ENCODE measurements at regions not wholly inside any gene's neighbourhood (a gene's known extent, or its start where the extent isn't known, plus 50 kb on each side); places are given as distances from the start of the nearest gene placed in this dataset.

- H3K79me2 ChIP-seq (ENCODE audit: control insufficient read depth in 1 of 2, insufficient read depth in 2 of 2, low read length in 2 of 2): no peaks in the 10 kb centered on the region
- H2BK5ac ChIP-seq (ENCODE audit: low read depth, low read length): no peak overlapping the region
- no peak for TF ChIP-seq ATF2 (IDR thresholded peaks at IDR 0.05; ENCODE audit: low read length)
- no peak for TF ChIP-seq POU5F1 (IDR thresholded peaks at IDR 0.05; ENCODE audit: low read depth, low read length)
- TF ChIP-seq GTF2F1 (IDR thresholded peaks at IDR 0.05; ENCODE audit: borderline replicate concordance, low read depth, low read length): no peak
- TF ChIP-seq SIN3A (conservative IDR thresholded peaks at IDR 0.05 in 1 of 2, IDR thresholded peaks at IDR 0.05 in 1 of 2; ENCODE audit: low read depth in 1 of 2, low read length in 2 of 2): no peak
- TF ChIP-seq E2F6 (IDR thresholded peaks at IDR 0.05): no peak
- no peak for TF ChIP-seq SIX5 (IDR thresholded peaks at IDR 0.05; ENCODE audit: low read depth, low read length)
- no peak for TF ChIP-seq CHD2 (IDR thresholded peaks at IDR 0.05; ENCODE audit: low read length)
- no peak for TF ChIP-seq NANOG (IDR thresholded peaks at IDR 0.05; ENCODE audit: insufficient read depth, low read depth, low read length, poor library complexity, severe bottlenecking)
- TF ChIP-seq RNF2 (IDR thresholded peaks at IDR 0.05; ENCODE audit: borderline replicate concordance, low read depth, low read length, missing control alignments, poor library complexity, severe bottlenecking): no peak
- TF ChIP-seq TAF7 (optimal IDR thresholded peaks at IDR 0.05; ENCODE audit: borderline replicate concordance, low read depth, low read length): no peak
- no peak overlapping the region for H2AFZ ChIP-seq (ENCODE audit: low read length)
- H4K20me1 ChIP-seq (replicated peaks in 1 of 2; ENCODE audit: control insufficient read depth in 1 of 2, insufficient read depth in 2 of 2, low read length in 2 of 2): no peaks in the 10 kb centered on the region
- no peak overlapping the region for H2BK20ac ChIP-seq (ENCODE audit: low read length)
- no peak overlapping the region for H3K56ac ChIP-seq (replicated peaks; ENCODE audit: insufficient read length, low read depth, low read length)
- no peak overlapping the region for H3K4me3 ChIP-seq (ENCODE audit: extremely low read depth in 1 of 4, insufficient read depth in 2 of 4, low read depth in 3 of 4, low read length in 4 of 4)
- POLR2A ChIA-PET (ENCODE audit: partially characterized antibody): no interaction called here
- no peak overlapping the region for H4K8ac ChIP-seq (ENCODE audit: extremely low read depth, insufficient read depth, low read length)
- no peak overlapping the region for H4K5ac ChIP-seq (ENCODE audit: insufficient read length, low read depth, low read length)
- H3K23me2 ChIP-seq (ENCODE audit: low read depth, low read length): no peaks in the 10 kb centered on the region
- H4K91ac ChIP-seq (replicated peaks; ENCODE audit: insufficient read length, low read length): no peak overlapping the region
- no peak overlapping the region for H2AK5ac ChIP-seq (ENCODE audit: low read depth, low read length)
- H3K18ac ChIP-seq (ENCODE audit: extremely low read depth, low read length): no peak overlapping the region
- H3K9ac ChIP-seq (replicated peaks in 1 of 4; ENCODE audit: extremely low read depth in 1 of 4, low read depth in 3 of 4, low read length in 3 of 4): no peak overlapping the region
- no peaks in the 10 kb centered on the region for H3K79me1 ChIP-seq (ENCODE audit: low read depth, low read length)
- H3K9me3 ChIP-seq (ENCODE audit: insufficient read depth in 2 of 2, low read depth in 1 of 2, low read length in 1 of 2): no peaks in the 10 kb centered on the region
- no peak overlapping the region for H3K23ac ChIP-seq (ENCODE audit: insufficient read length)
- DNase-seq (ENCODE audit: low read depth in 1 of 2, low spot score in 2 of 2) (no peak), FAIRE-seq (no peak)
- 94% methylated on average over 3 of the region's 3 CpGs; no CpG with 5 or more reads in 1 of the 2 experiments for WGBS, 2 experiments (ENCODE audit: extremely low coverage in 1 of 2, insufficient coverage in 1 of 2, insufficient read length in 1 of 2, insufficient replicate concordance in 2 of 2, low coverage in 1 of 2, low lambda C conversion rate in 2 of 2, missing lambda C conversion rate in 1 of 2)
- H3K27ac ChIP-seq (ENCODE audit: low read depth, low read length): no peak overlapping the region
- H3K36me3 ChIP-seq (ENCODE audit: control insufficient read depth in 2 of 4, insufficient read depth in 4 of 4, low read length in 3 of 4): no peaks in the 10 kb centered on the region
- H3K4ac ChIP-seq (replicated peaks; ENCODE audit: insufficient read length, low read depth, low read length): no peak overlapping the region
- H3K4me1 ChIP-seq (replicated peaks in 1 of 4; ENCODE audit: control insufficient read depth in 3 of 4, insufficient read depth in 4 of 4, low read length in 3 of 4): no peaks in the 10 kb centered on the region
- H3K14ac ChIP-seq (ENCODE audit: insufficient read length): no peak overlapping the region
- CTCF ChIA-PET (ENCODE audit: partially characterized antibody): interaction anchor here (0.6 to 2.0 kb wide), 3 partner anchors 17 to 264 kb away, joined by 3 to 5 read pairs (median 3); no protein-coding TSS in a partner anchor
- no peak overlapping the region for H3K4me2 ChIP-seq (ENCODE audit: insufficient read depth in 1 of 2, low read depth in 2 of 2, low read length in 2 of 2)
- peaks cover 0 to 1% (median 0%) of the 10 kb centered on the region in 4 experiments; a peak in 2 of 7 replicates for H3K27me3 ChIP-seq (replicated peaks in 1 of 4; ENCODE audit: control insufficient read depth in 3 of 4, extremely low read depth in 1 of 4, insufficient read depth in 3 of 4, low read length in 3 of 4)
- H2BK120ac ChIP-seq (replicated peaks; ENCODE audit: low read depth, low read length): no peak overlapping the region
- no peak overlapping the region for H2BK15ac ChIP-seq (ENCODE audit: low read length)
- no peak overlapping the region for H2BK12ac ChIP-seq (ENCODE audit: low read depth, low read length)
Measured at GRCh38 chr2:215718890-215719289, 283.0 kb upstream of the FN1 start.

Measured in H1 (cell line).